ENCODE measurements at regions not wholly inside any gene's neighbourhood (a gene's known extent, or its start where the extent isn't known, plus 50 kb on each side); places are given as distances from the start of the nearest gene placed in this dataset.

- TF ChIP-seq CTCF (conservative IDR thresholded peaks at IDR 0.05): no peak
- TF ChIP-seq EZH2 (IDR thresholded peaks at IDR 0.05; ENCODE audit: low read depth): no peak
Measured at GRCh38 chr3:72214066-72214951, 429.4 kb upstream of the PROK2 start.
